GM18909 (cell line): ENCODE measurements at regions not wholly inside any gene's neighbourhood (a gene's known extent, or its start where the extent isn't known, plus 50 kb on each side); places are given as distances from the start of the nearest gene placed in this dataset.
"Not testable (repeated sequence)": the region's sequence is repeated elsewhere in the genome, so short reads cannot be mapped to it uniquely, and the experiment has no call there.

Experiments
- ATAC-seq: cut with Tn5 transposase; IDR thresholded peaks from one replicate; pipeline ENCODE4 v1.9.1; 2021; ENCODE audit warnings: mild to moderate bottlenecking; ENCODE audit not compliant: unreplicated experiment, poor library complexity

GRCh38 chr15:84533705-84534104 lies 67.1 kb upstream of the ZSCAN2 start:
- not testable (repeated sequence) for ATAC-seq

- ATAC-seq = not testable (repeated sequence)
Observed at GRCh38 chr15:84534561-84535235, 66.1 kb upstream of the ZSCAN2 start.

- ATAC-seq = not testable (repeated sequence)
Observed at GRCh38 chr15:84536181-84536580, 64.6 kb upstream of the ZSCAN2 start.

GRCh38 chr15:84544586-84544985 lies 56.2 kb upstream of the ZSCAN2 start:
- ATAC-seq = not testable (repeated sequence)

GRCh38 chr15:84547150-84547549 lies 53.7 kb upstream of the ZSCAN2 start:
- ATAC-seq = not testable (repeated sequence)

- not testable (repeated sequence) for ATAC-seq
Observed at GRCh38 chr15:84550503-84550902, 50.3 kb upstream of the ZSCAN2 start.
